GM18909 (cell line): ENCODE measurements at regions not wholly inside any gene's neighbourhood (a gene's known extent, or its start where the extent isn't known, plus 50 kb on each side); places are given as distances from the start of the nearest gene placed in this dataset.

Source experiments
- ATAC-seq: cut with Tn5 transposase; IDR thresholded peaks from one replicate; pipeline ENCODE4 v1.9.1; 2021; ENCODE audit warnings: mild to moderate bottlenecking; ENCODE audit not compliant: unreplicated experiment, poor library complexity

- ATAC-seq: no peak
Observed at GRCh38 chr14:22036541-22037239, 363.1 kb upstream of the OR4E1 start.

- no peak for ATAC-seq
Observed at GRCh38 chr14:22026527-22026926, 352.9 kb upstream of the OR4E1 start.

- ATAC-seq: no peak
Observed at GRCh38 chr14:22025879-22026278, 352.3 kb upstream of the OR4E1 start.

GRCh38 chr14:22024137-22024536 is 350.5 kb upstream of the OR4E1 start:
- no peak for ATAC-seq

- ATAC-seq: no peak
Observed at GRCh38 chr14:22018890-22019289, 345.3 kb upstream of the OR4E1 start.

- no peak for ATAC-seq
Observed at GRCh38 chr14:22012452-22012851, 338.8 kb upstream of the OR4E1 start.

- no peak for ATAC-seq
Observed at GRCh38 chr14:22011253-22011642, 337.6 kb upstream of the OR4E1 start.

- ATAC-seq: no peak
Observed at GRCh38 chr14:22010545-22011252, 337.1 kb upstream of the OR4E1 start.

GRCh38 chr14:22008766-22009165 is 335.1 kb upstream of the OR4E1 start:
- ATAC-seq: no peak

- ATAC-seq: no peak
Observed at GRCh38 chr14:22007784-22008412, 334.3 kb upstream of the OR4E1 start.

GRCh38 chr14:22007363-22007762 is 333.7 kb upstream of the OR4E1 start:
- no peak for ATAC-seq

GRCh38 chr14:22003461-22003860 is 329.8 kb upstream of the OR4E1 start:
- ATAC-seq: no peak

GRCh38 chr14:22002860-22003284 is 329.3 kb upstream of the OR4E1 start:
- no peak for ATAC-seq

GRCh38 chr14:21999402-21999801 is 325.8 kb upstream of the OR4E1 start:
- no peak for ATAC-seq

- no peak for ATAC-seq
Observed at GRCh38 chr14:21997300-21997699, 323.7 kb upstream of the OR4E1 start.

- ATAC-seq: no peak
Observed at GRCh38 chr14:21995332-21995731, 321.7 kb upstream of the OR4E1 start.

- no peak for ATAC-seq
Observed at GRCh38 chr14:21993837-21994236, 320.2 kb upstream of the OR4E1 start.

GRCh38 chr14:21993070-21993469 is 319.5 kb upstream of the OR4E1 start:
- no peak for ATAC-seq

GRCh38 chr14:21991130-21991529 is 317.5 kb upstream of the OR4E1 start:
- ATAC-seq: no peak

- no peak for ATAC-seq
Observed at GRCh38 chr14:21990116-21990515, 316.5 kb upstream of the OR4E1 start.

GRCh38 chr14:21989090-21989489 is 315.5 kb upstream of the OR4E1 start:
- ATAC-seq: no peak

- ATAC-seq: no peak
Observed at GRCh38 chr14:21988413-21988812, 314.8 kb upstream of the OR4E1 start.
